Adrenal gland (tissue), 5 donors: ENCODE measurements at regions not wholly inside any gene's neighbourhood (a gene's known extent, or its start where the extent isn't known, plus 50 kb on each side); places are given as distances from the start of the nearest gene placed in this dataset.

ENCODE experiments used
- POLR2A ChIP-seq, 2 donors: fragments of 450-650 bp; IDR thresholded peaks; one replicate each; pipeline ENCODE4 v1.6.1; 2017; ENCODE audit warnings: antibody characterized with exemption in 2 of 2, mild to moderate bottlenecking in 2 of 2, moderate library complexity in 1 of 2
- TF ChIP-seq, protein P1 (sequence below), 6 experiments: fragments of 450-650 bp in 4 of 6; fragments of 200-600 bp in 2 of 6; sonication (generic) in 1 of 6; IDR thresholded peaks; 1 replicate in 5 of 6; 2 replicates in 1 of 6; pipeline versions ENCODE4 v1.5.1 to v1.8.0; 2016 to 2021; ENCODE audit warnings: antibody characterized with exemption in 6 of 6, mild to moderate bottlenecking in 2 of 6, moderate library complexity in 1 of 6
- donor health status: DM: no; HTN: no; CAD: no.

DNA sequence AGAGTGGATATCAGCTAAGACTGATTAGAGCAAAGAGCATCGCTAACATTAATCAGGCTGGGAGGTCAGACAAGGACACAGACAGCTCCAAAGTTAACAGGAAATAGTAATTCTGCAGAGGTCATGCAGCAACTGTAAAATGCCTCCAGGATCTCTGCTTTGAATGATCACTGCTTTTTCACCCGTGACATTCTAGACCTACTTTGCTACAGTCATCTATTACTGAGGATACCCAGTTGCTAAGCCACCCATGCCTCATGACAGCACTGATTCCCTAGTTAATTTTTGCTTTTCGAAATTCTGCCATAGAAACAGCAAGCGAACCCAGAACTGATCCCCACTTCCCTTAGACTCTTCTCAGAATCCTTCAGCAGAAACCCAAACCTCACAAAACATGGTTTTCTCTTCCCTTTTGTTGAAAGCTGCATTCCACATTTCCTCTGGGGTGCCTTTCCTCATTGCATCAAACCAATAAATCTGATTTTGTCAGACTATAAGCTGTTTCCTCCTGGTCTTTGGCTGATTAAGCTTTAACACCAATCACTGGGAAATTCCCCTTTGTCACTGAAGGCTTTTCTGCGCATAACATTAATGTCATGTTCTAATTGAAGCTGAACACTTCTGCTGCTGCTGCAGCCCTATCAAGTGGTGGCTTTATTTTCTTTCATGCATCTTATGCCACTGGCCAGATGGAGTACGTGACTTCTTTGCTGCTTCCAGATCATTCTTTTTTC, 201.1 kb upstream of the CHD1 start:
- TF ChIP-seq, protein P1, sequence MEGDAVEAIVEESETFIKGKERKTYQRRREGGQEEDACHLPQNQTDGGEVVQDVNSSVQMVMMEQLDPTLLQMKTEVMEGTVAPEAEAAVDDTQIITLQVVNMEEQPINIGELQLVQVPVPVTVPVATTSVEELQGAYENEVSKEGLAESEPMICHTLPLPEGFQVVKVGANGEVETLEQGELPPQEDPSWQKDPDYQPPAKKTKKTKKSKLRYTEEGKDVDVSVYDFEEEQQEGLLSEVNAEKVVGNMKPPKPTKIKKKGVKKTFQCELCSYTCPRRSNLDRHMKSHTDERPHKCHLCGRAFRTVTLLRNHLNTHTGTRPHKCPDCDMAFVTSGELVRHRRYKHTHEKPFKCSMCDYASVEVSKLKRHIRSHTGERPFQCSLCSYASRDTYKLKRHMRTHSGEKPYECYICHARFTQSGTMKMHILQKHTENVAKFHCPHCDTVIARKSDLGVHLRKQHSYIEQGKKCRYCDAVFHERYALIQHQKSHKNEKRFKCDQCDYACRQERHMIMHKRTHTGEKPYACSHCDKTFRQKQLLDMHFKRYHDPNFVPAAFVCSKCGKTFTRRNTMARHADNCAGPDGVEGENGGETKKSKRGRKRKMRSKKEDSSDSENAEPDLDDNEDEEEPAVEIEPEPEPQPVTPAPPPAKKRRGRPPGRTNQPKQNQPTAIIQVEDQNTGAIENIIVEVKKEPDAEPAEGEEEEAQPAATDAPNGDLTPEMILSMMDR (IDR thresholded peaks at IDR 0.05), result no peak
- TF ChIP-seq POLR2A (IDR thresholded peaks at IDR 0.05), result no peak
